HG03097 (cell line): ENCODE measurements at regions not wholly inside any gene's neighbourhood (a gene's known extent, or its start where the extent isn't known, plus 50 kb on each side); places are given as distances from the start of the nearest gene placed in this dataset.
"Not testable (repeated sequence)": the region's sequence is repeated elsewhere in the genome, so short reads cannot be mapped to it uniquely, and the experiment has no call there.

Source experiments
- ATAC-seq: cut with Tn5 transposase; IDR thresholded peaks from one replicate; pipeline ENCODE4 v1.9.1; 2021; ENCODE audit not compliant: unreplicated experiment, low FRiP score

DNA sequence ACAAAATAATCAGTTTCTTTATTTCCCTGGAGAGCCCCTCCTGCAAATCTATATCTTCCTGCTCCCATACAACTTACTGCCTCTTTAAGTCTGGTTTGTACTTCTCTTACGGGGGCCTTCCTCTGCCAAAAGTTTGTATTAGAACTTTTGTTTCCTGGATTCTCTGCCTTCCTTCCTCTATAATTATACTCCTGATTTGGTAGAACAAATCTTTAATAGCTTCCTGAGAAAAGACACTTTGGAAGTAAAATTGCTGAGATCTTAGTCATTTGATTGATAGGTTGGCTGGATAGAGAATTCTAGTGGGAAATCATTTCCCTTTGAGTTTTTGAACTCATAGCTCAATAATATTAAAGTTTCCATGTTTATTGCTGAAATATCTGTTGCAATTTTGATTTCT is 499.2 kb downstream of the RAB38 start:
- no peak for ATAC-seq

DNA sequence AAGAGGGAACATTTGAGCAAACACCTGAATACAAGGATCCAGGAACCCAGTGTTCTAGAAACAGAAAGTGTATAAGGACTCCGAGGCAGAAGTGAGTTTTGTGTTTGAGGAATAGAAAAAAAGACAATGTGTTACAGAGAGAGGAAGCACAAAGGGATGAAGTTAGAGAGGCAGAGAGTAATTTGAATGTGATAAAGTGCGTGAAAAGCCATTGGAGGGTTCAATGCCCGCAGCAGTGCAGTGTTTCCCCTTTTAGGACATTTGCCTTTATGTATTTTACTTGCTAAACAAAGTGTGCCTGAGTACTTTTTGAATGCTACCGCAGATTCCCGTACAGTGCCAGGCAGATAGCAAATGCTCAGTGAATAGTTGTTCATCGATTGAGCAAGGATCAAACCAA is 508.5 kb downstream of the RAB38 start:
- no peak for ATAC-seq

DNA sequence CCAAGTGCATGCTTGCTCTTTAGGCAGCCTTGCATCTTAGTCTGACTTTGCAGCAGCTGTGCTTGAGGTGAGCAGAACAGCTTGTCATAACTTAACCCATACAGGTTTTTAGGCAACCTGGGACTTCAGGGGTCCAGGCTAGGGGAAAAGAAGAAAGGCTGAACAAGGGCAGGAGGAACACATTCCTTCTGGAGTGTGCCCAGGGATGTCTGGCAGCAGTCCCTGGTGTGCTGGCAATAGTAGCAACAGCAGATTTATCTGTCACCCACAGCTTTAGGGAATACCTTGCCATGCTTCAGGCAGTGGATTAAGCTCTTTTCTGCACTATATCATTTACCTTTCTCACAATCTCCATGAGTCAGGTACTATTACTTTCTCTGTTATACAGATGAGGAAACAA is 513.0 kb downstream of the RAB38 start:
- ATAC-seq: no peak

DNA sequence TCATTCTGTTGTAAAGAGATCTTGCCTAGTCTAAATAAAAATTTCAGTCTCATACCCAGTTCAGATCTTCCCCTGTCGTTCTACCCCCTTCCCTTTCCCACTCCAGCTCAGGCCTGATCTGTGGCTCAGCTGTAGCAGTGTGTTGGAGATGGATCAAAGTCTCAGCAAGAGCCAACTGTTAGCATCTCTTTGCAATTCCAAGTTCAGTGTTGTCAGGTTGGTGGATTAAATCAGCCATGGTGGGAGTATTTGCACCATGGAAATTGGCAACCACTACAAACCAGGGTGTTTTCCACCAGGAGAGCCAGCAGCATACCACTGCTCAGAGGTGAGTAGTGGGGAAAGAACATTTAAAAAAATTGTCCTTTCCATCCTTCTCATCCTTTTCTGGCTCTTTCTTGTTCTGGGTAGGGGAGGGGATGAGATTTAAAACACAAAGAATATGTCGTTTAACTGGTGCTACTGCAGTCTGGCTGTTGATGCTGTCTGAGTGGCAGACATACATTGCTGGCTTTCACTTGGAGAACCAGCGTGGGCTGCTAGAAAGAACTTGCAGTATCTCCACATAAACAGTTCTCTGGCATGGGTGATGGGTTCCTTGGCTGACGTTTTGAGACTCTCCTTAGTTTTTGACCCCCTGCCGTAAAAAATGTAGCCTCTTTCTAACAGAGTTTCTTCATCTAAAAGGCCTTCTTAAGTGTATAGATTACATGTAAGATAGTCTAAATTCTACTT is 514.1 kb downstream of the RAB38 start:
- no peak for ATAC-seq

DNA sequence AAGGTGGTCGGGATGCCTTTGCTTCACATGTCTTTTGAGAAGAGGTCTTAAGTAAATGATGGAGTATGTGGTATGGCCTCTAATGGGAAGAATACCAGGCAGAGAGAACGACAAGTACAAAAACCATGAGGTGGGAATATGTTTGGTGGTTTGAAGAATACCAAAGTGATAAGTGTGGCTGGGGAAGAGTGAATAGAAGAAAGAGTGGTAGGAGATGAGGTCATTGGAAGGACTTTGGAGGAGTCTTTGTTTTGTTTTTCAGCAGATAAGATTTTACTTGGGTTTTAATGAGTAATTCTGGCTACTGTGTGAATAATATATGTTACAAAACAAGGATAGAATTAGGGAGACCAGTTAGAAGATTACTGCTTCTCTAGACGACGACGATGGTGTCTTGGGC is 515.4 kb downstream of the RAB38 start:
- no peak for ATAC-seq

DNA sequence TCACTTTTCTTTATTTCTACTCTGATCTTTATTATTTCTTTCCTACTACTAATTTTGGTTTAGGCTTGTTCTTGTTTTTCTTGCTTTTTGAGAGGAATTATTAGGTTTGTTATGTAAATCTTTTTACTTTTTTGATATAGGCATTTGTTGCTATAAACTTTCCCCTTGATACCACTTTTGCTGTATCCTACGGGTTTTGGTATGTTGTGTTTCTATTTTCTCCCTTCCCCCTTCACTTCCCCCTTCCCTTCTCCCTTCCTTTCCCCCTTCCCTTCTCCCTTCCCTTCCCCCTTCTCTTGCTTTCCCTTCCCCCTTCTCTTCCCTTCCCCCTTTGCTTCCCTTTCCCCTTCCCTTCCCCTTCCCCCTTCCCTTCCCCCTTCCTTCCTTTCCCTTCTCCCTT is 529.6 kb downstream of the RAB38 start:
- ATAC-seq: no peak

DNA sequence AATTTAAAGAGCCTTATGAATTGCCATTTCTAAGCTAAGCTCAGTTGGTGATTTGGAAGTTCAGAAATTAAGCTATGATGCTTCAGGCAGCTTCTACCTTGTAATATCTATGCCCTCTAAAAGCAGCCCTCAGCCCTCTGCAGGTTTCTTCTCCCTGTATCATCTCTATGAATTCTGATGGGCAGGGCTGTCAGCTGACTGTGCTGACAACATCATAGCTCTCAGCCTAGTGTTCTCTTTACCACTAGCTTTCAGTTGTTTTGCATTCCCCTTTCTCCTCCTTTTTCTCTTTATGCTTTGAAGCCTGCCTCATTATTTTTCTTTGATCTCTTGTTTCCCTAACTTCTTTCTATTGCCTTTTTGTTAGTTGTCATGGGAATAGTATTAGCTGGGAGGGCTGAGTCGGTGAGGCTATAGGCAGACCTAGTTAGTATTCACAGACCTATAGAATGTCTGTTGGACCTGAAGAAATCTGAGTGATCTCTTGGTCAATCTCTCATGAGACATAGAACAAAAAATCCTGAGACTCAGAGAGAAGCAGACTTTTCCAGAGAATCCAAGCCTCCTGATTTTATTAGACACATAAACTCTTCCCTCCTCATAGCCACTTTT is 535.4 kb downstream of the RAB38 start:
- ATAC-seq: no peak

DNA sequence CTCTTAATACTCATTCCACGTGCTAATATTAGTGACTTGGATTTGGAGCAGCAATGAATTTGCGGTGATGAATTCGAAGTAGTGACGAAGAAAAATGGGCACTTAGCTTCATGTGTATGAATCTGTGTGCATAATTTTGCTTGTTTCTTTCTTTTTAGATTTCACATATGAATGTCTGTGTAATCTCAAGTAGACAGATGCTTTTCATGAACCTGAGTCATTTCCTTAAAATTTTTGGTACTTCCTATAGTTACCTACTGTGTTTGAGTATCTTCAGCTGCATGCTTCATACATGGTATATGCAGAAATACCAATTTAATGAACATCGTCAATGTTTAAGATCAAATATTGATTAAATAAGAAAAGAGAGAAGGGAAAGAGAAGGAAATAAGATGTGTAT is 540.2 kb downstream of the RAB38 start:
- no peak for ATAC-seq

DNA sequence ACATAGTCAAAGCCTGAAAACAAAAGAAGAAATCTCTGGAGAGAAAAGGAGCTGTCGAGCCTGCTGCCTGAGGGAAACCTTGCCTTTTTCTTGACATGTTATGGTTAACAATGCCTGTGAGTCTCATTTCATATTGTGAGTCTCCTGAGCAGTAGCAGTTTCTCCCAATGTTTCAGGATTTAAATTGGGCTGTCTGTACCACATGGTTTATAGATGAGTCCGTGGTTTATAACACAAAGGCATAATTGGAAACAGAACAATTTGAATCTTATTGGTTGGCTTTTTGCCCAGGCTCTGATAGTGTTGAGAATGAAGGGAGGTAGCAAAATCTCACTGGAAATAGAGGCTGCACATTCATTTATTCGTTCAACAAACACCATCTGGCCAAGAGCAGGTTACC is 540.9 kb downstream of the RAB38 start:
- no peak for ATAC-seq

DNA sequence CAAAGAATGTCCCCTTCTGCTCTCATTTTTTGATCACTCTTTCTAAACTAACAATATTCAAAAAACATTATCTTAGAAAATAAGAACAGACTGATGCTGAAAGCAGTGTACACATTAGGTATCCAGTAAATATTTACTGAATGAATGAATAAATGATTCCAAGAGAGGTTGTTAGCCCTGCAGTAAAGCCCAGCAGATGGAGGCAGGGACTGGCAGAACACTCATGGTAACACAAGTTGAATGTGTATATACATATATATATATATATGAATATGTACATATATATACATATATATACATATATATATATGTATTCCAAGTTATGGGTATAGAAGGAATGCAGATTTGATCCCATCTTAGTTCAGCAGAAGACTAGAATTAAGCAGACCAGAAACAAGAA is 546.3 kb downstream of the RAB38 start:
- ATAC-seq: no peak

DNA sequence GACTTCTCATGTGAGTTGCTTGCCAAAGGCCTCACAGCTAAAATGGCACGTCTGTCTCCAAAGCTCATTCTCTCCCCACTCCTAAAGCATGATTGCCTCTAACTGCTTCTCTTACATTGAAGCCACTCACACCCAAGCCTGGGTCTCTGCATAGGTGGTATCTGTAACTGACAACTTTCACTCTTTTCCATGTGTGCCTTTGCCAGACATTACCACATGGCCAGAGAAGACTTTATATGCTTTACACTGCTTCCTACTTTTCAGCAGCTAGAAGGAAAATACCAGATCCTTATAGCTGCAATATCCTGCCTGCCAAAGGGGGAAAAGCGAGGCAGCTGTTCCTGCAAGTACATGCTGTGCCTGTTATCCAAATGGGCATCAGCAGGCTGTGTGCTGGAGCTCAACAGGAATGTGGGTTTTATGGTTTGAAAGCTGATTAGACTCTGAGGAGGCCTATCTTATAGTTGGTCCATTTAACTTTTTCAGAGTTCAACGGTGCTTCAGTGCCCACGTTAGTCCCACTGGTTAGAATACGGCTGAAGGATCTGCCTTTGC is 547.1 kb downstream of the RAB38 start:
- ATAC-seq: no peak

DNA sequence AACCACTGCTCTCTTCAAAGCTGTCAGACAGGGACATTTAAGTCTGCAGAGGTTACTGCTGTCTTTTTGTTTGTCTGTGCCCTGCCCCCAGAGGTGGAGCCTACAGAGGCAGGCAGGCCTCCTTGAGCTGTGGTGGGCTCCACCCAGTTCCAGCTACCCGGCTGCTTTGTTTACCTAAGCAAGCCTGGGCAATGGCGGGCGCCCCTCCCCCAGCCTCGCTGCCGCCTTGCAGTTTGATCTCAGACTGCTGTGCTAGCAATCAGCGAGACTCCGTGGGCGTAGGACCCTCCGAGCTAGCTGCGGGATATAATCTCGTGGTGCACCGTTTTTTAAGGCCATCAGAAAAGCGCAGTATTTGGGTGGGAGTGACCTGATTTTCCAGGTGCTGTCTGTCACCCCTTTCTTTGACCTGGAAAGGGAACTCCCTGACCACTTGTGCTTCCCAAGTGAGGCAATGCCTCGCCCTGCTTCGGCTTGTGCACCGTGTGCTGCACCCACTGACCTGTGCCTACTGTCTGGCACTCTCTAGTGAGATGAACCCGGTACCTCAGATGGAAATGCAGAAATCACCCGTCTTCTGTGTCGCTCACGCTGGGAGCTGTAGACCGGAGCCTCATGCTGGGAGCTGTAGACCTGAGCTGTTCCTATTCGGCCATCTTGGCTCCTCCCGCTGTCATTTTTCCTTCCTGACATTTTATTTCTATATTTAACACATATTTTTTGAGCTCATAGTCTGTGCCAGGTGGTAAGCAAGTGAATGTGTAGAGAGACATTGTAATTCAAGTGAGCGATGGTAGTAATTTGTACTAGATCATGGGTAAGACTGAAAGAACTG is 551.5 kb downstream of the RAB38 start:
- not testable (repeated sequence) for ATAC-seq

DNA sequence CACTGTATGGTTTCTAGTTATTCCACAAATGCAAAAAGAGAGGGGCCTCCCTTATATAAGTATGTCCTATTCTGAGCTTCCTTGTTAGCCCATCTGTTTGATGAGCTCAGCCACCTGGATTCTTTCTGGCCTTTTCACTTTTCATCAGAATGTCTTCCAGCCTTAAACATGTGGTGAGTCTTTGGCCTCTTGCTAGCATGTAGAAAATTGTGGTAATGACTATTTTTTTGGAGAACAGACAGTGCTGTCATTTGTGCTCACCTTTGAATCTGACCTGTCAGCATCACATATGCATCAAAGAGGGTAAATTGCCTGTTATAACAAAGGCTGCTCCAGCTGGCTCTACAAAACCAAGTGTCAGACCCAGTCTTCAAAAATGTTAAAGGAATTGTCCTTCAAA is 558.7 kb downstream of the RAB38 start:
- ATAC-seq: no peak

DNA sequence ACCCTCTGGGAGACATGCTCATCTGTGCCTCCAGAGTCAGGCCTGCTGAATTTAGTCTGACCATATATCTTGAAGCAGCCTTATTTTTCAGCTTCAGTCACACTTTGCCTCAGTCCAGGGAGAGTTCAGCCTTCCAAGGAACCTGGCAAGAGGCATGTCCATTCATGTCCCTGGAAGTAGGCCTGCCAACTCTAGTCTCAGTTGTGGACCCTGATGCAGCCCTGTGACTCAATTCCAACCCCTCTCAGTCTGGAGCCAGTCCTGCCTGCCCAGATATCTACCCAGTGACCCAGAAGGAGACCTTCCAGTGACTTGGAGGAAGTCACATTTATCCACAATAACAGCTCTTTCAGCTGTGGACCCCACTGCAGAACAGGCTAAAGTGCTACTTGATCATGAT is 566.6 kb downstream of the TMEM135 start:
- no peak for ATAC-seq

DNA sequence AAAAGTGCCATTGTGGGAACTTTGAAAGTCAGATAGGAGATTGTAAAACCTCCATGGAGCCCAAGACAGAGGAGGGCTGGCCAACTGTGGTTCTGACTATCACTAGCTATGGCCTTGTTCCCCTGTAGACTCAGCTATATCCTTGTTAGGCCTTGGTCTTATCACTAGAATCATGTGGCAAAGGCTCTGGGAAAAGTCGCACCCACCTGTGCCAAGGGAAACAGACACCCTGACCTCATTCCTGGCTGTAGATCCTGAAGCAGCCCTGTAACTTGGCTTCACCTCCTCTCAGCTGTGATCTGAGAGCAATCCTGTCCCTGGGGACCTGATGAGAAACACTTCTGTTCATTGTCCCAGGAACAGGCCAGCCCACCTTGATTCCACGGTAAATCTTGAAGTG is 566.2 kb downstream of the TMEM135 start:
- no peak for ATAC-seq

DNA sequence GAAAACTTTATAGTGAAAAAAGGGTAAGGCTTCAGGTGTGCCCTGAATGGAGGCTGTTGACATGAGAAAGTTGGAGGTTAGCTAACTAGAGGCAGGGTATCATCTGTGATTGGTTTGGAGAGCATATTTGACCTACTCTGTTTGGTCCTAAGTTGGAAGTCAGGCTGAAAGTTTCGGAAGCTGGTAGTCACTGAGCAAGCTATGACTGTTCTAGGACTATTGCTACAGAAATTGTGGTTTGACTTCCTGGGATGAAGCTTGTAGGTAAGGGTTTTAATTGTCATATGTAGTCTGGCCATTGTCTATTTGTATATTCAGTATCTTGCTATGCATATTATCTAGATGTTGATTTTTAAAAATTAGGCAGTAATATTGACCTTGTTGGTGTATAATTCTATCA is 565.0 kb downstream of the TMEM135 start:
- no peak for ATAC-seq

DNA sequence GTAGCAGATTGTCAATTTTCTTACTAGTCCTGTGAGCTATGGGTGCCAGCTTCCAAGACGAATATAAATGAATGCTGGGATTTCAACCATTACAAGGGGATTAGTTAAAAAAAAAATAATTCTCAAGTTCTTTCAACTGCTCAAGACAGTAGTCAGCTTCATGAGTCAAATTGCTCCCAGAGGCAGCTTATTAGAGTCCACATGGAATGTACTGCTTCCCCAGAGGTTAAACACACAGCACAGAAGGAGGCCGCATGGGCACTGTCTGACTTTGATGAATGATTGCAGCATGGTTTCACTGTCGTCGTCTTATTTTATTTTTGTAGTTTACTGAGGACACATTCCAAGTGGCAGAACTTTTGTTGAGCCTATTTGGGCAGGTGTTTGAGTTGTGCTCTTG is 563.2 kb downstream of the TMEM135 start:
- ATAC-seq: no peak

DNA sequence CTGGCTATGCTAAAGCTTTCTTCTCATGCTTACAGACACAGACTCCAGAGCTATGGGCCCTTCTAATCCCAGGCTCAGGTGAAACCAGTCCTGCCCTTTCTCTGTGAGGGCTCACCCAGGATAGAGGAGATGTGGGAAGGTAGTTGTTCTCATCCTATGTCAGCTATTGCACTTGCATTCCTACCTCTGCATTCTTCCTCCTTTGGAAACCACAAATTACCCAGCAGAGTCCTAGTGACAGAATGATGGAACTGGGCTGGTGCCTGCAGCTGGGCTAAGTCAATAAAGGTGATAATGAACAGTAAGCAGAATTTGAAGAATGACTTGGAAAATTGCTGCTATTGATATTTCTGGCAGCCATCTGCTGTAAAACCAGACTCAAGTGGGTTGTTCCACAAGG is 560.0 kb downstream of the TMEM135 start:
- no peak for ATAC-seq

DNA sequence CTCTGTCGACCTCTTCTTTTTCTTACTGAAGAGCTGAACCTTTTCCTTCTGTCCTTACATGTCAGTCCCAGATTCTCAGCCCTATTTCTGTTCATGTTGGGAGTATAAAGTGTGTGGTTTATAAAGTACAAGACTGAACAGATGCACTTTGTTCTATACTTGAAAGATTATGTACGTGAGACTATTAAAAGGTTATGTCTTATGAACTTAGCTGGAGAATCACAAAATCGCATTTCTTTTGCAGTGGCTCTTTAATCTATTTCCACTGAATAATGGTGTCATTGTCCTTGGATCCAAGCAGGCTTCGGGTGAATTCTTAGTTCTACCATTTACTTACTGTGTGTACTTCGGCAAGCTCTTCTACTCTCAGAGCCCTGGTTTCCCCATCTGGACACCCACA is 558.4 kb downstream of the TMEM135 start:
- ATAC-seq: no peak

DNA sequence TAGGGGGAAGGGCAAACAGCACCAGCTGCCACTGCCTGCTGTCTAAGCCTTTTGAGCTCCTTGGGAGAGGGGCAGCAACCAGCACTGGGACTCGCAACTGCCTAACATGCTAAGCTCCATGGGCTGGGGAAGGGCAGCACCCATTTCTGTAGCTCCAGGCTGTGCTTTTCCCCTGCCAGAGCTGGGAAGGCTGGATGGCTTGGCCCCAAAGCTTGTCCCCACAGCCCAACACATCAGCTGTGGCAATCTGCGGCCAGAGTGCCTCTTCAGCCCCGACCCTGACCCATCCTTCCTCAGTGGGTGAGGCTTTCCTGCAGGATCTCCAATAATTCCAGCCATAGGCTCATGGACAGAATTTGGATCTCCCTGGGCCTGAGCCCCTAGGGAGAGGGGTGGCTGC is 551.3 kb downstream of the TMEM135 start:
- no peak for ATAC-seq

DNA sequence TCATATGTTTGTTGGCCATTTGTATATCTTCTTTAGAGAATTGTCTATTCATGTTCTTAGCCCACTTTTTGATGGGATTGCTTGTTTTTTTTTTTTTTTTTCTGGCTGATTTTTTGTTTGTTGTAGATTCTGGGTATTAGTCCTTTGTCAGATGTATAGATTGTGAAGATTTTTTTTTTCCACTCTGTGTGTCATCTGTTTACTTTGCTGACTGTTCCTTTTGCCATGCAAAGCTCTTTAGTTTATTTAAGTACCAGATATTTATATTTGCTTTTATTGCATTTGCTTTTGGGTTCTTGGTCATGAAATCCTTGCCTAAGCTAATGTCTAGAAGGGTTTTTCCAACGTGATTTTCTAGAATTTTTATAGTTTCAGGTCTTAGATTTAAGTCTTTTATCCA is 547.9 kb downstream of the TMEM135 start:
- not testable (repeated sequence) for ATAC-seq
